AML-193 (cell line): ENCODE measurements at regions not wholly inside any gene's neighbourhood (a gene's known extent, or its start where the extent isn't known, plus 50 kb on each side); places are given as distances from the start of the nearest gene placed in this dataset.

Source experiments
- DNase-seq, 2 experiments: peaks; one replicate each; lab custom pipeline; 2025; lab: John Stamatoyannopoulos, UW

DNA sequence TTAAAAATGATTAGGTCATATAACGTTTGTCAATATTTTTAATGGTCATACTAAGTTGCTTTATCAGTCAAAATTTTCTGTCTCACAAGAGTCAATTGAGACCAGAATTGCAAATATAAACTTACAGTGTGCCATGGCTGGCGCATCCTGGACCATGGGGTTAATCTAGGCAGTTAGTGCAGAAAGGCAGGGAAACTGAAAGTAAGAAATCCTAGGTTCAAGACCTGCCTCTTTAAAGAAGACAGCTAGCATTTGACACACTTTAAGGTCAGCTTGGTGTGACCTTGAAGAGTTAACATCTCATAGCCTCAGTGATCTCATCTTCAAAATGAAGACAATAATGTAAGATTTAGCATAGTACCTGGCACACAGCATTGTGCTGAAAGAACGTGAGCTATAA lies 210.0 kb upstream of the DAB1 start:
- DNase-seq: no peak

DNA sequence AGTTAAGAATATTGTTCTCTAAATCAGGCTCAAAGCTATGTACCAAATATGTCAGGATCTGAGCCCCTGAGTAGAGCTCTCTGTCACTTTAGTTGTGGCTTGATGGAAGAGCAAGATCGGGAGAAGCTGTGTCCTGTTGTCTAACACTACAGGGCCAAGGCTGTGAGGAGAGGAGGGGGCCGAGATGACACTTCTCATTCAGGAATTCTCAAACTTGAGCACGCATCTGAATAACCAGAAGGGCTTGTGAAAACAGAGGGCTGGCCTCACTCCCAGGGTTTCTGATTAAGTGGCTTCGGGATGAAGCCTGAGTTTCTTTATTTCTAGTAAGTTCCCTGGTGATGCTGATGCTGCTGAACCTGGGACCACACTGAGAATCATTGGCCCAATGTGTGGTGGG lies 209.2 kb upstream of the DAB1 start:
- DNase-seq: no peak

DNA sequence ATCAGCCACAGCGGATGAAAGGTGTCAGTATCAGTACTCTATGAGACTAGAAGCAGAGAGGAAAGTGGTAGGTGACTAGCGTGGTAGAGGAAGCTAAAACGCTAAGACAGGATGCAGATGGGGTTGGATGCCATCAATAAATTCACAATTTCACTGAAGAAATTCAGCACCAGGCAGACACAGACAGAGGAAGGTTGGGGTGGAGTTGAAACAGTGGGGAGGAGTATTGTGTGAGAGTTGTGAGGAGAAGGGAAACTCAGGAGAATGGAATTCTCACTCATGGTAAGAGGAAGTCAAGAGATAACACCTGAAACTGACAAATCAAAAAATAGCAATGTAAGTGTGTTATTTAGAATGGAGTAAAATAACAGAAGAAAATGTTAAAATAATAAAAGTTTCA lies 208.5 kb upstream of the DAB1 start:
- no peak for DNase-seq

DNA sequence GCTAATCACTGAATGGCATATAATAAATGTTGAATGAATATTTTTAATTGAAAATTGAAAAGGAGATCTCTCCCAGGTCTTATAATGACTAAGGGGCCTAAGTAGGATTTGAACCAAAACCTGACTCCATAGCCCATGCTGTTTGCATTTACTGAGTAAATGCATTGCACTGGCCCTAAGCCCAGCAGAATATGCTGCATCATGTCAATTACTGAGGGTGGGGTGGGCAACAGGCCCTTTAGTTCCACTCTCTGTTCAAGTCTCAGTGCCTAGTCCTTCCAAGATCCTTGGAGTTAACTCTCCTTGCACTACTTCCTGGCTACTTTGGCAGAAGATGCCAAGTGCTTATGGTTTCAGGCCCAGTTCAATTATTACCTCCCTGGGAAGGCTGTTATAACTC lies 203.8 kb upstream of the DAB1 start:
- no peak for DNase-seq

DNA sequence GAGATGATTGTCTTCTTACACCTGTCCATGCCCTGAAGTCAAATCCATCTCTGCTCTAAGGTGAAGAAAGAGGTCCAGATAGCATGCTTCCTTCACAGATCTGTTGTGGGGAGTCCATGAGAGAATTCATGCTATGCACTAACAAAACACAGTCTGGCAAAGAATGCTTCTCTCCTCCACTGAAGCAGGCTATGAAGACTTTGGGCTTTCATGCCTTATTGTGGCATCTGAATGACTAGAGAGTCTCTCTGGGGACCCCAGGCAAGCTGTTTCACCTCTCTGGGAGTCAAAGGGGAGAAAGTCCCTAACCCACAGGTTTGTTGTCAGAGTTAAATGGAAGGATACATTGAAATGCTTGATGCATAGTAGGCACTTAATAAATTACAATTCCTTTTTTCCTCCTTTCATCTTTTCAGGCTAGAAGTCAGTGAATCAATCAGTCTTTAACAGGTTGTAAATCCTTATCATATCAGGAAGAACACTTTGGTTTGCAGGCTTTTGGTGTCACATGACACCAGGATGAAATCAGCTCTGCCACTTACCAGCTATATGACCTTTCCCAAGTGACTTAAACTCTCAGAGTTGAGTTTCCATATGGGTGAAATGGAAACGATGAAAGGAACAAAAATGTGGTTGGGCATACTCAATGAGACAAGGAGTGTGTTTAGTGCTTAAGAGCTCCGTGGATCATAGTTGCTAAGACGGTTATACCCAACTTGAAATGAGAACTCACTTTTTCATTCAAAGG lies 200.1 kb upstream of the DAB1 start:
- no peak for DNase-seq

DNA sequence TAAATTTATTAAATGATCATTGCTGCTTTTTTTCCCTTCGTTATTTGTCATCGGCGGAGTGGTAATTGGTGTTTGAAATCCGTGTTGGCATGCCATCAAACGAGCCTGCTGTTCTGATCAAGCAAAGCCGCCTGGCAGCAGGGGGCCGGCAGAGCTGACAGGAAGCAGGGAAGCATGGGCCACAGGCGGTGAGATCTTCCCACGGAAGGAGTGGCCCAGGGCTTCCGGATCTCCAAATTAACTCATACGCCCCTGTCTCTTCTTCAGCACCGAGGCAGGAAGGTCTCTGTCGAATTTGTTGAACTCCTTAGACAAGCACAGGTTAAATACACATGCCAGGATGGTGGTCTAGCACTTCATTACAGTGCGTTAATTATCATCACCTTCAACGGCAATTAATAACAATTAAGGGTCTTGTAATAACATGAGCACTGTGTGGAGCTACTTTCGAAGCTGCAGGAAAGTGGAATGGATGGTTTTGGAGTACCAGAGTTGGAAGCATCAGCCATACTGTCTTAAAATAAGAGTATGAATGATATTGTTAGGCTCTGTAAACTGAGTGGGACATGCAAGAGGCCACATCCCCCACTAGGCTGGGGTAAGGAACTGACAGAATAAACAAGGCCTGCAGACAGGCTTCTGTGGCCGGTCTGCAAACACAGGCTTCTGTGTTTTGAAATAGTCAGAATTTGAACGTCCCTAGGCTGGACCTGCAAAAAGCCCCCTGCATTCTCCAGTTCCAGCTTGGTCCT lies 199.4 kb upstream of the DAB1 start:
- DNase-seq: no peak

DNA sequence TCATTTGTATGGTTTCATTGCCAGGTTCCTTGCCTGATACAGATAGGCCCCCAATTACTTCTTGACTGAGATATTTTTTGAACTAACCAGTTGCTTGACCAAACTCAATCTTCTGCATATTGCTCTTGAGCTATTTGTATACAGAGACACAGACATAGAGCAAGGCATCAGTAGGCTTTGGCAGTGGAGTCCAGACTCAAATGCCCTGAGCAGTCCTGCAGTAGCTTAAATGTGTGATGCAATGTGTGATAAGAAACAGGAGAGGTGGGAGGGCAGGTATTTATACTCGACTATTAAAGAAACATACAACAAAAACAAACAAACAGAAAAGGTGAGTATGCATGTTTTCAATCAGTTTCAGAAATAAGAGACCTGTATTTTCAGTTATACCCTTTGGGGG lies 197.9 kb upstream of the DAB1 start:
- no peak for DNase-seq

DNA sequence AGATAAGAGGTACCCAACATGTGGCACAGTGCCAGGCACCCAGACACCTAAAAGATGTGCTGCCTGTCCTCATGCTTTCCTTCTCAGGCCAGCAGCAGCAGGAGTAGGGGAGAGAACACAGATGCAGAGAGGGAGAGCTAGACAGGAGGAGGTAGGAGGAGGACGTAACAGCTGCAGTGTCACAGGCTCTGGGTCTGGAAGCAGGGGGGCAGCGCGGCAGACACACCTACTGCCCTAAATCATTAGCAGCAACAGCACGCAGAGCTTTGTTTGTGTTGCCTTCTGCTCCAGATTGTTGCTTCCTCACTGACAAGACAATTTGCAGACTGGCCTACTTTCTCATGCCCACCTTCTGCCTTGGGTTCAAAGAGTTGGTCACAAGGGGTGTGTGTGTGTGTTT lies 196.7 kb upstream of the DAB1 start:
- no peak for DNase-seq

DNA sequence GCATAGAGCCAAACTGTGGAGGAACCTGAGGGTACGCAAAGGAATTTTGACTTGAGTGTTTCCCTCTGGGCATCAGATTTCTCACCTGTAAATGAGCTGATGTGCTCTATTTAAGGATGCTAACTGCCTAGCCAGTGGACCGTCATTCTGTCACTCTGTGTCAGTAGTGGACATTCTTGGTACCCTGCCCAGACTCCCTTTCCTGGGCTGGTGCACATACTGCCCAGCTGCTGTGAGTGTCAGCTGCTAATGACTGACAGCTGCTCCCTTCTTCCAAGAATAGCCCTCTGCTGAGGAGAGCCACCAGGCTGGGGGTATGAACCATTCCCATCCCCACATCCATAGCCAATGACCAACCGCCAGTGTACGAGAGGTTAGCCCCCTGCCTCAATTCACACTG lies 193.1 kb upstream of the DAB1 start:
- no peak for DNase-seq

DNA sequence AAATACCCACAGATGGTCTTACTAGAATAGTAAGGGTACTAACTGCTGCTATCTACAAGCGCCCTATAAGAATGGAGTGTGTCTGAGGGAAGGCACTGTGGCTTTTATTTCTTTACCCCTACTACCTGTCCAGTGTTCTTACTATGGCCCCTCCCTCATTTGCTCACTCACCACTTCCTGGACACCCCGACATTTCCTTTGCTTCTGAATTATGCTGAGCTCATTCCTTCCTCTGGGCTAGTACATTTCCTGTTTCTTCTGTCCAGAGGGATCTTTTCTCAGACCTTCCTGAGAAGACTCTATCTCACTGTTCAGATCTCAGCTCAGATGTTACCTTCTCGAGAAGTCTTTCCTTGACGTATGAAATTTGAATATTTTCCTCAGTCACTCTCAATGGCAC lies 192.1 kb upstream of the DAB1 start:
- no peak for DNase-seq

DNA sequence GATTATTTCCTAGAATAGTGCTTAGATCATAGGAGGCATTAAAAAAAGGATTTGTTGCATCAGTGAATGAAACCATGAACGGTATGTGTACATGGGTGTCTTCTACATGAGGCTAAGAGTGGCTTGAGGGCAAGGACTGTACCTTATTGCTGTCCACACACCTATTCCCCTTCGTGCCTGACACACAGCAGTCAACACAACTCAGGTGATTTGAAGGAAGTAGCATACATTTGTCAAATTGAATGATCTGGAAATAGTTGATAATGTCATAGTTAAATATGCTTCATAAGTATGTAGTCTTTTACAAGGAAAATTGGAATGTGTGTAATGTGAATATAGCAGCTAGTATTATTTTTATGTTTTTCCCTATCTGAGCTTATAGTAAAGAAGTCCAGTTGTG lies 189.0 kb upstream of the DAB1 start:
- DNase-seq: no peak

DNA sequence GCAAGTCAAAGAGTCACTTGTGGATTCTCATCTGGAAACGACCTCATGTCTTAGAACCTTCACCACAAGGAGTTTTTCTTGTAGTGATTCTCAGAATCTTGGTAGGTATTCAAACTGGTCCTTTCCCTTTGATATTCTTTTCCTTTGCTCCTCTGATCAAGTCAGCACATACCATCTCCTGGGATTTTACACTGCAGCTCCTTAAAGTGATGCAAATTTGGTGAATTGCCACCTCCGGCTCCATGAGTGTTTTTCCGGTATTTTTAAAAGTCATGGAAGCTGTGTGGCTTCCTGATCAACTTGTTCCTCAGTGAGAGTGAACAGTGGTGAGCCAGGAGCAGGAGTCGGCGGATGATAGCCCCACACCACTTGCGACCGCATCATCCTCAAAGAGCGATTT lies 182.1 kb upstream of the DAB1 start:
- no peak for DNase-seq

DNA sequence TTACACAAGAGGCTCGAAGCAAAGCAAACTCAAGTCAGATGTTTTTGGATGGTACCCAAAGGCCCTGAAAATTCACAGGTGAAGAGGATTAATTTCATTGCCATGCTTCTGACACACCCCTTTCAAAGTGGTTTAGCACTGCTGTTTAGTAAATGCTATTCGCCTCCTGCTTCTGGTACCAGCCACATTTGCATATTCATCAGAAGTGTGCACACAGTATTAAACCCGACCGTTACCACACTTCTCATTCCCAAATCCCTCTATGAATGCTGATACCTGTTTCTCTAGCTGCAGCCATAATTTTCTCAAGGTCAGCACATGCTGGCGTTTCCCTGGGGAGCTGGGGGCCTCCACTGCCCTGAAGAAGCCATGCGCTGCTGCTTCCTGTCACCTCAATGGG lies 179.8 kb upstream of the DAB1 start:
- DNase-seq: no peak

DNA sequence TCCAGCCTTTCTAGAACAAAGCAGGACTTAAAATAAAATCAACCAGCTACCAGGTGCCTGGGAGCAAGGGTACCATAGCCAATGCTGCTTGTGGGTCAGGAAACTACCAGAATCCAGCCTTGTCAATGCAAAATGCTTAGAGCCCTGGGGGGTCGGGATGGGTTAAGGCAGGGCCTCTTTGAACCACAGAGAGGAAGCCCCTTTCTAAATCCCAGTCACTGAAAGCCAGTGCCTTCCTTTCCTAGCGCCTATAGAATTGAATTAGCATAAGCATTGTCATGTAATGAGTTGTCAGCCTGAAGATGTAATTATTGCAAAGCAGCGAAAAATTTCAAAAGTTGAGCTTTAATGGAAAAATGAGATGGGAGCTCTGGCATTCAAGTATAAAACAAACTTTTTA lies 176.6 kb upstream of the DAB1 start:
- DNase-seq: no peak

DNA sequence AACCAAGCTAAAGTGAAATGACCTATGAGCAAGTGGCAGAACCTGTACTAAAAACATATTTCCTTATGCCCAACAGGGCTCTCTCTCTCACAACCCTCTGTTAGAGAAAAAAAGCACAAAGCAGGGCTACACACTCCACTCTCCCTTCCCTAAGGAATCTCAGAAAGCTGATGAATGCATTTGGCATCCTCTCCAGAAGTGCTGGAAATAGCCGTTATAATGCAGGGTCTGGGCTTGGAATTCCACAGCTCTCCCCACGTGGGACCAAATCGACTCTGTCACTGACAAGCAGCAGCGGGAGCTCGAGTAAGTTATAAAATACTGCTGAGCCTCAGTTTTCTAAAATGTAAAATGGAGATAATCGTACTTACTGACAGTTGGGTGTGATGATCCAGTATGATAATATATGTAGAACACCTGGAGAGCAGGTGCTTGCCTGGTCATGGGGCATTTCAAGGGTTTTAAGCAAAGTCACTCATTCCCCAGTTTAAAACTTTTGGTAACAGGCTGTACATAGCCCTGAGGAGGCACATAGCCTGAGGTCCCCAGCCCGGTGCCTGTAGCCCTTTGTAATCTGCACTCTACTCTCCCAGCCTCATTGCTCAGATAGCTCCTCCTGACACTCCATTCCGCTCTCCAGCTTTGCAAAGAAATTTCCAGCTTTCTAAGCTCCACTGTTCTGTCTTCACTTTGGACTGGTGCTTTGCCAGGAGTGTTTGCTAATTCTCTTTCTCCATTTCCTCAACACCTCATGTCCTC lies 175.6 kb upstream of the DAB1 start:
- no peak for DNase-seq

DNA sequence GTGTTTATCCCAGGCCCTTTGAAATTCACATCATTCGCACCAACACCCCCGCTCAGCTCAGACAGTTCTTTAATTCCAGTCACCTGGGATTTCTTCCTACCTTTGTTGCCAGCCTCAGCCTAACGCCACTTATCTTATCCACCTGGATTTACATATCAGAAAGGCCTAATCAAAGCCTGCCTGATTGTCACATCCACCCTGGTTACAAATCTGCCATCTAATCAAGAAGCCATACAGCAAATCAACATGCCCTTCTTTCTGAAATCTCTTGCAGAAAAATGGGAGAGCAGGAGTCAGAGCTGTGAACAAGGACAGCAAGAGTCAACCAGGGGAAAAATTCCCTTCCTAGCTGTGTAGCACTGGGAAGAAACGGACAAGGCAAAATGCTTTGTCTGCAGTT lies 173.2 kb upstream of the DAB1 start:
- no peak for DNase-seq

DNA sequence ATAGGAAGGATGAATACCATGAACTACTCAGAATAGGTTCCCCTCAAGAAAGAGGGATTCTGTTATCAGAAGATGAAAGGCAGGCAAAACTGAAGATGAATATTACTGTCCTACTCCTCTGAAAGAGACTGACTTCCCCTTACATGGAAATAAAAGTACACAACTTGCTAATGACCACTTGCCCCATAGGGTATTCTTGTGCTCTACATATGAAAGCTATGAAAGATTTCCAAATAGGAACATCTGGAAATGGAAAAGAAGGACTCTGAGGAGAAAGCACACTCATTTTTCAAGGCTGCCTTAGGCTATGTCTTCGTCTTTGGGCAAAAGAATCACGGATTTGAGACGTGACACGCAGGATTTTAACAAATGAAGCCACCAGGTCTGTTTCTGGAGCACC lies 170.1 kb upstream of the DAB1 start:
- no peak for DNase-seq

DNA sequence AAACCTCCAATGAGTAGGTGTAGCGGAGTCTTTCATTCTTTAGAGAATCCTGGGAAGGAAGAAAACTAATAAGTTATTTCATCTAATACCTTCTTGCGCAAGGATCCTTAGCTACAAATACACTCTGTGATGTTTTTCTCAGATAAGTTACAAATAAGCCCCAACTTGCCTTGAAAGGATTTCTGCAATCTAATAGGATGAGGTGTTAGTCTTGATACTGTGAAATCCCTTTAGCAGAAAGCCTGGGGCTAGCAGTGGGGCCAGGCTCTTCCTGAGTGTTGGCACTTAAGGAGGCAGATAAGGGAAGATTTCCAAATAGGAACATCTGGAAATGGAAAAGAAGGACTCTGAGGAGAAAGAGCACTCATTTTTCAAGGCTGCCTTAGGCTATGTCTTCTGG lies 168.0 kb upstream of the DAB1 start:
- no peak for DNase-seq

DNA sequence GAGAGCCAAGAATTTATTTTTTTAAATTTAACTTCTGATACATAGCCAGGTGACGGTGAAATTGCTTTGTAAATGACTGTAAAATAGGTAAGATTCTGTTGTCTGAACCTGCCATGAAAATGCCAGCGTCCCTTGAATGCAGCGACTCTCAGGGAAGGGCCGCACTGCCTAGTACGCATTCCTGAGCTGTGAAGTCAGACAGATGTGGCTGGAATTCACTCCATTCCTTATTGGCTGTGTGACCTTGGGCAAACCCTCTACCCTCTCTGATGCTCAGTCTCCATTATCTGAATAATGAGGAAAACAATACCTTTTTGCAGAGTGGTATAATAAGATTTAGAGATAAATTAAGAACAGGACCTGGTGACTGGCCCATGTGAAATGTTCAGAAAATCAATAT lies 167.1 kb upstream of the DAB1 start:
- DNase-seq: no peak

DNA sequence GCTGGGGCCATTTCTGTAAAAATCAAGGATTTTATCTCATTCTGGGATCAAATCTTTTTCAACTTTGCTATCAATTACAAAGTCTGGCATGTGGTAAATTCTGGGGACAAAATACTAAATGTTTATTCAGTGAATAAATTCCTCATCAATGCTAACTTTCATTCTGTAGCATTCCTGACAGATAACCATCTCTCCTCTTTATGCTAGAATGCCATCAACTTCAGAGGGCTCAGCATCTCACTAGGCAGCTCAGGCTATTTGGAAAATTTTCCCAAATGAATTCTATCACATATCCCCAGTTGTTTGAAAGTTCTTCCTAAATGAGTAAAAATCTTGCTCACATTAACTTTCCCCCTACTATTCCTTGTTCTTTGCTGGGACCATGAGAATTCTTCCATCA lies 163.0 kb upstream of the DAB1 start:
- DNase-seq: no peak

DNA sequence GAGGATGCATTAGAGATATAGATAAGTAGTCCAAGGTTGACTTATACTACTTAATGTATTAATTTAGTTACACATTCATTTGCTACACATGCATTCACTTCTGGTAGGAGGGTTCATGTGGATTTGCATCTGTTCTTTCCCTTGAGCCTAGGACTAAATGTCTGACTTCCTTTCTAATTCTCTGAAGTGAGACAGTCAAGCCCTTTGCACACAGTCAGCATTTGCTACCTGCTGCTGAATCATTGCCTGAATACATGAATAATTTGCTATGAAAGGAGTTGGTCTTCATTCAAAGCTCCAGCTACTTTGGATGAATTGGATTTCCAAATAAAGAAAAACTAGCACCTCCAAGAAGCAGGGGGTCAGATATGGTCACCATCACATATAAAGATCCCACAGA lies 154.8 kb upstream of the DAB1 start:
- DNase-seq: no peak

DNA sequence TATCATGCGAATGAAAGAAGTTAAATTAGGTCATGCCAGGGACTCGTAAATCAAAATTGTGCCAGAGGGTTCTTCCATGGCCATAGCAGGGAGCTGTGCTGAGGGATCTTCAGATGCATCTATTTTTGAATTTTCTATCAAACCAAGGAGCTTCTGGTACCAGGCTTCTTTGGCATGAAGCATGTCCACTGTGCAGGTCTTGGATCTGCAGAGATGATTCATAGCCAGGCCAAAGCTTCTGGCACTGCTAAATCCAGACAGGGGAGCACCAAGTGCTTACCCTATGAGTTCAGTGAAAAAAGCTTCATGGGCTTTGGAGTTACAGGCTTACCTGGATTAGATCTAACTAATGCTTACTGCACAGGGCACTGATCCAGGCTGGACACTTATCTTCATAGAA lies 154.2 kb upstream of the DAB1 start:
- no peak for DNase-seq

DNA sequence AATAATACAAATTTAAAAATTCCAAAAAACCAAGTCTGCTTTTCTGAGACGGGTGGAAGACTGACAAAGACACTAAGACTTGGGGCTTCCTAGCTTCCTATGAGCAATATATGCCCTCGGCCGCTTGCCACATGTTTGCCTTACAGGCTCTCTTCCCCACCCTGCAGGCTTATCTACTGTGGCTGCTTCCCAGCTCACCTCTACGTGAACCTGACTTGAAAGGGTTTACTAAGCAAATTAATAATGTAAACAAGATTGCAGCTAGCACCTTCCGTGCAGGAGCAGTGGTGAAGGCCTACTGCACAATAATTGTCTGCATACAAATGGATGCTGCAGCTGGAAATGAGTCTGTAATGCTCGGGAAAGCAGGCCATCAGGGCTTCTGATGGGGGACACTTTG lies 152.9 kb upstream of the DAB1 start:
- no peak for DNase-seq
